ENCODE measurements at regions not wholly inside any gene's neighbourhood (a gene's known extent, or its start where the extent isn't known, plus 50 kb on each side); places are given as distances from the start of the nearest gene placed in this dataset.

- DNase-seq (ENCODE audit: low spot score): no peak
Observed at GRCh38 chr2:34961822-34962221, 1362.7 kb upstream of the FAM98A start.

- no peak for DNase-seq (ENCODE audit: low spot score)
Observed at GRCh38 chr2:34954758-34955157, 1355.7 kb upstream of the FAM98A start.

- no peak for DNase-seq (ENCODE audit: low spot score)
Observed at GRCh38 chr2:34950797-34951196, 1351.7 kb upstream of the FAM98A start.

GRCh38 chr2:34949316-34949715, 1350.2 kb upstream of the FAM98A start:
- DNase-seq (ENCODE audit: low spot score): no peak

- DNase-seq (ENCODE audit: low spot score): no peak
Observed at GRCh38 chr2:34936089-34936488, 1337.0 kb upstream of the FAM98A start.

GRCh38 chr2:34912084-34912483, 1313.0 kb upstream of the FAM98A start:
- DNase-seq (ENCODE audit: low spot score): no peak

GRCh38 chr2:34909992-34910705, 1311.0 kb upstream of the FAM98A start:
- DNase-seq (ENCODE audit: low spot score): no peak

- DNase-seq (ENCODE audit: low spot score): no peak
Observed at GRCh38 chr2:34907812-34908211, 1308.7 kb upstream of the FAM98A start.

GRCh38 chr2:34901739-34902138, 1302.6 kb upstream of the FAM98A start:
- DNase-seq (ENCODE audit: low spot score): no peak

- DNase-seq (ENCODE audit: low spot score): no peak
Observed at GRCh38 chr2:34899079-34899478, 1300.0 kb upstream of the FAM98A start.

GRCh38 chr2:34892766-34893165, 1293.7 kb upstream of the FAM98A start:
- DNase-seq (ENCODE audit: low spot score): no peak

- no peak for DNase-seq (ENCODE audit: low spot score)
Observed at GRCh38 chr2:34892256-34892655, 1293.2 kb upstream of the FAM98A start.

- no peak for DNase-seq (ENCODE audit: low spot score)
Observed at GRCh38 chr2:34875091-34875745, 1276.1 kb upstream of the FAM98A start.

GRCh38 chr2:34853646-34854045, 1254.5 kb upstream of the FAM98A start:
- no peak for DNase-seq (ENCODE audit: low spot score)

- DNase-seq (ENCODE audit: low spot score): no peak
Observed at GRCh38 chr2:34851804-34852203, 1252.7 kb upstream of the FAM98A start.

- no peak for DNase-seq (ENCODE audit: low spot score)
Observed at GRCh38 chr2:34849827-34850226, 1250.7 kb upstream of the FAM98A start.

- no peak for DNase-seq (ENCODE audit: low spot score)
Observed at GRCh38 chr2:34848691-34849090, 1249.6 kb upstream of the FAM98A start.

- DNase-seq (ENCODE audit: low spot score): no peak
Observed at GRCh38 chr2:34848132-34848531, 1249.0 kb upstream of the FAM98A start.

GRCh38 chr2:34844629-34845028, 1245.5 kb upstream of the FAM98A start:
- no peak for DNase-seq (ENCODE audit: low spot score)

- no peak for DNase-seq (ENCODE audit: low spot score)
Observed at GRCh38 chr2:34838408-34838807, 1239.3 kb upstream of the FAM98A start.

- no peak for DNase-seq (ENCODE audit: low spot score)
Observed at GRCh38 chr2:34836361-34836760, 1237.3 kb upstream of the FAM98A start.

GRCh38 chr2:34831096-34831495, 1232.0 kb upstream of the FAM98A start:
- no peak for DNase-seq (ENCODE audit: low spot score)

GRCh38 chr2:34828481-34828880, 1229.4 kb upstream of the FAM98A start:
- no peak for DNase-seq (ENCODE audit: low spot score)

GRCh38 chr2:34827398-34827797, 1228.3 kb upstream of the FAM98A start:
- no peak for DNase-seq (ENCODE audit: low spot score)

Measured in ecto neural progenitor cell (in vitro differentiated cells).